Kidney tubule cell (primary cell): ENCODE measurements at regions not wholly inside any gene's neighbourhood (a gene's known extent, or its start where the extent isn't known, plus 50 kb on each side); places are given as distances from the start of the nearest gene placed in this dataset.
"Not testable (repeated sequence)": the region's sequence is repeated elsewhere in the genome, so short reads cannot be mapped to it uniquely, and the experiment has no call there.

Source experiments
- DNase-seq: peaks from one replicate; pipeline ENCODE4 v3.0.0-alpha.2; 2018; ENCODE audit warnings: low spot score

DNA sequence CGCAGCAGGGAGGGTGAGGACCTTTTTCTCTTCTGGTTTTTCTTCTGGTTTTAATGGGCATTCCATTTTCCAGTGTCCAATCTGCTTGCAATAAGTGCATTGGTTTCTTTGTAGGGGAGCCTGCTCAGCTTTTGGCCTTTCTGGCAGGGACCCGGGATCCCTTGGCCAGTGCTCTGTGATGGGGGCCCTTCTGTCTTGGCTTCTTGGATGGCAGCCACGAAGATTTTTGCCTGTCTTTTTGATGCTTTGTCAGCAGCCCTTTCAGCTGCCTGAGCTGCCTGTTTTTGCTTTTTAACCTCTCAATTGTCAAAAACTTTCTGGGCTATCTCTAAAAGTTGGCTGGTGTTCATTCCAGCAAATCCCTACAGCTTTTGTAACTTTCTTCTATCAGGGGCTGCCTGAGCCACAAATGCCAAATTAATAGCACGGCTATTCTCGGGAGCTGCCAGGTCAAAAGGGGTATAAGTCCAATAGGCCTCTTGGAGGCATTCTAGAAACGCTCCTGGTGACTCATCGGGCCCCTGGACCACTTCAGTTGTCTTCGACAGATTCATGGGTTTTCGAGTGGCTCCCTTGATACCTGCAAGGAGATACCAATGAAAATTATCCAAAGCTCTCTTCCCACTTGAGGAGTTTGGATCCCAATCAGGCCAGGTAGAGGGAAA, 179.9 kb upstream of the MBL2 start:
- DNase-seq: no peak

DNA sequence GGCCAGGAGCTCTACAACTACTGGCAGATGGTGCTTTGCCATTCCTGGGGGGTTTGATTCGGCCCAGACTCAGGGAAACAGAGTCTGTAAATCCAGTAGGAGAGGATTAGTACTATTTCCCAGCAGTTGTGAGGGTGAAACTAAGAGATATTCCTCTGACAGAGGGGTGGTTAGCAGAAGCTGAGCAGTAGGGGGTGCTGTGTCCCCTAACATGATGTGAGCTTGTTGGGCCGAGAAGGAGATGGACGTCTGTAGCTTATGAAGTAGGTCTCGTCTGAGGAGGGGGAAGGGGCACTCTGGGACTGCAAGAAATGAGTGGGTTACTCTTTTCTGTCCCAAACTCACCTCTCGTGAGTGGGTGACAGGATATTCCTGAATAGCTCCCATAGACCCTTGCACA, 179.2 kb upstream of the MBL2 start:
- DNase-seq: peak; percentile 70

- DNase-seq: no peak
Measured at GRCh38 chr10:52950578-52950977, 178.0 kb upstream of the MBL2 start.

DNA sequence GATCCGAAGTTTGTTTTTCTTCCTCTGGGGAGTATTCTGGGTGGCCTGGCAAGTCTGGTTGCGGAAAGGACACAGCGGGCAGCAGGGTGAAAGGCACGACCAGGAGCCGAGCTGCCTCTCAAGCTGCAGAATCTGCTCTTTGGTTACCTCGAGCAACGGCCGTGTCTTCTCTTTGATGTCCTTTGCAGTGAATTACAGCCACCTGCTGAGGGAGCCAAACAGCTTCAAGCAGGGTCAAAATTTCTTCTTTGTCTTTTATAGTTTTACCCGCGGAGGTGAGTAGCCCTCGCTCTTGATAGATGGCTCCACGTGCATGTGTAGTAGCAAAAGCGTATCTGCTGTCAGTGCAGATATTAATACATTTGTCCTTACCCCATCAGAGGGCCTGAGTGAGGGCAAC, 177.3 kb upstream of the MBL2 start:
- DNase-seq: peak; percentile 50

- DNase-seq: no peak
Measured at GRCh38 chr10:52946486-52946885, 173.9 kb upstream of the MBL2 start.

DNA sequence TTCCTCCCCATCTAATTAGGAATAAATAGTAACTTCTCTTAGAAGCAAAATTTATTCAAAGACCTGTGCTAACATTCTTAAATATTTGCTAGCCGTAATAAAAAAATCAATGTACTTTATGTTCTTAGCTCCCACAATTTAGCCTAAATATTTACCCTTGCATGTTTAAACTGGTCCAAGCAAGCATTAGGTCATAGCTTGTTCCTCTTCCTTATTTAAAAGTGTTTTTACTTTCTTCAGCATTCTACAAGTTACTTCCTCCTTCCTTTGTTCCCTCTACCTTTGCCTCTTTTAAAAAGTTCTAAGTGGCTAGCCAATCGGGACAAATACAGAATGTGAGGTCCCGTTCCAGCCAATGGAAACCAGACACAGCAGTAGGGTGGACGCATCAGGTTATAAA, 172.9 kb upstream of the MBL2 start:
- DNase-seq: not testable (repeated sequence)

DNA sequence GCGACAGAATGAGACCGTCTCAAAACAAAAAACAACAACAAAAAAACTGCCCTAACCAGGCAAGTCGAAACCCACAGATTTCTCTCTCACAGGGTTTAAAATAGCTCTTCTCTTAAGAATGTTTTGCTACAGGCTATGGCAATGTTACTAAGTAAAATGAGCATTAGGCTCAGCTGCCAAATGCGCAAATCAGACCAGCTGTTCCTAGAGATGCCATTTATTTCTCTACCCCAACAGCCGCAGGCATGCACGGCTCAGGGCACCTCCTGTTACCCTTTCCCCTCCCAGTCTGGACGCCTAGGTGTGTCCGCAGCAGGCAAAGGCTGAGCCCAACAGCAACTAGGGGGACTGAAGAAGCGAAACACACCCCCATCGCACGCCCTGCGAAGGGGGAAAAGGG, 168.3 kb upstream of the MBL2 start:
- DNase-seq: no peak

- no peak for DNase-seq
Measured at GRCh38 chr10:52939894-52940293, 167.3 kb upstream of the MBL2 start.

DNA sequence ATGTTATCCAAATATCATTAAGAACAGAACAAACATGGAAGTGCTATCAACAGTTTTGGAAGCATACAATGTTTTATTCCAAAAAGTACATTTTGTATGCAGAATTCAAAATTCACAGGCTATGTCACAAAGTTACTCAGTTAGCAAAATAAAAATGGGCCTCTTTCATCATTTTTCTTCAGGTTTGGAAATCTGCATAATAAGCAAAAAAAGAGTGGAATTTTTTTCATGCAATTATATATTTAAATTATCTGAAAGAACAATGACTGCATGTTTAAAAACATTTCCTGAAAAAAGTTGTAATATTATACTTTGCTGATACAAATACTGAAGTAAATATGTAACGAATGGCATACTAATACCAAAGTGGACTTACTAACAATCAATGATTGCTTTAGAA, 161.2 kb upstream of the MBL2 start:
- no peak for DNase-seq

- DNase-seq: no peak
Measured at GRCh38 chr10:52927678-52928077, 155.1 kb upstream of the MBL2 start.

DNA sequence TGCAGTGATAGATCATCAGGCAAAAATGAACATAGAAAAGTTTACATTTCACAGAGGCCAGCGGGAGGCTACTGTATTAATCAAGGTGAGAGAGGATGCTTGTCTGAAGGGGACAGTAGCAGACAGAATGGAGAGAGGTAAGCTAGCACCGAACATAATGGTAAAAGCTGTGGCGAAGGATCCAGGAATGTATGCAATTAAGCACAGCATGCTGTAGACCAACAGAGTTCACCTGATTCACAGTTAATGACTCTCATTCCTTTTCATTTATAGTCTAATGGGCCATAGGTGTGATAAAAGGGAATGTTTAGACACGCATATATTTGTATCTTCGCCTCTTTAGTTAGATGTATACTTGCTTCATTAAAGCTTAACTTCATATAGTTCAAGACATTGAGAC, 150.9 kb upstream of the MBL2 start:
- DNase-seq: no peak

DNA sequence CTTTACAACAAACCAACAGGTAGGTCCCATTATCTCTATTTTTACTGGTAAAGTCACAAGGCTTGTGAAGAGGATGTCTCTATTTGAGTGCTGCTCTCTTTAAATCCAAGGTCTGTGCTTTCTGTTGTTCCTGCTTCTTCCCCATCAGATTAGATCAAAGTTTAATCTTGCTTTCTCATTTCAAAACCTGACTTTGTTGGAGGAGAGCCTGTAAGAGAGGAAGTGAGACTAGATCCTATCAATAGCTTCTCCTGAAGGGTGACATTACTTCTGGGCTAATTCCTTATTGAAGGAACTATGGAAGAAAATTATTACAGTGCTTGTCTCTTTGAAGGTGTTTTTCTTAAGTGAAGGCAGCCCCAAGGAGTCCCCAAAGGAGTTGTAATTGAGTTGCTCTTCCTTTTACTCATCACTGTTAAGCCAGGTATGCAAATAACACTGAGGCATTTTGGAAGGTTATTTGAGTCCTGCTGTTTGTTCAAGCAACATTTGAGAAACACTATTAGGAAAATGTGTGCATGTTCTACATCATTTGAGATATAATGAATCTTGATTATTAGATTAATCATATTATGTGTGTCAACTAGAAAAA, 146.2 kb upstream of the MBL2 start:
- no peak for DNase-seq

- no peak for DNase-seq
Measured at GRCh38 chr10:52915391-52915790, 142.8 kb upstream of the MBL2 start.

DNA sequence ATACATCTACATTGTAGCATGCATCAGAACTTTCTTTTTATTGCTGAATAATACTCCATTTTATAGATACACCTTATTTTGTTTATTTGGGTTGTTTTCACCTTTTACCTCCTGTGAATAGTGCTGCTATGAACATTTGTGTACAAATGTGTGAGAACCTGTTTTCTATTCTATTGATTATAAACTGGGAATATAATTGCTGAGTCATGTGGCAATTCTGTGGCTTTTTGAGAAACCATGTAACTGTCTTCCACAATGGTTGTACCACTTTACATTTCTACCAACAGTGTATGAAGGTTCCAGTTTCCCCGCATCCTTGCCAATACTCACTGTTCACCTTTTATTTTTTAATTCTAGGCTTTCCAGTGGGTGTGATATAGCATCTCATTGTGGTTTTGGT, 138.6 kb upstream of the MBL2 start:
- no peak for DNase-seq

DNA sequence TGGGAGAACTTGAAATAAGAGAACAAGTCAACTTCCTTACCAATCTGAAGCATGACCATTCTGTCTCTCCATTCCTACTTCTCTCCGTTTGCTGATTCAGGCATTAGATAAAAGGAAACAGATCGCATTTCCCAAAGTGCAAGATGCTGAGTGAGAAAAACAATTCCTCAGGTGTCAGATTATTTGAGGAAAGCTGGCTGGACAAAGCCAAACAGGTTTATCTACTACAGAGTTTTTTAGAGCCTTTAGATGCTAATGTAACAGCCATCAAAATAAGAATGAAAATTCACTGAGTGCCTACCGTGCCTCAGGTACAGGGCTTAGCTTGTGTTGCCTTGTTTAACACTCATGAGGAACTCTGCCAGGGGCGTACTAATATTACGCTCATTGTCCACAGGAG, 135.9 kb upstream of the MBL2 start:
- DNase-seq: no peak

- DNase-seq: peak; percentile 95
Measured at GRCh38 chr10:52906046-52906445, 133.5 kb upstream of the MBL2 start.

DNA sequence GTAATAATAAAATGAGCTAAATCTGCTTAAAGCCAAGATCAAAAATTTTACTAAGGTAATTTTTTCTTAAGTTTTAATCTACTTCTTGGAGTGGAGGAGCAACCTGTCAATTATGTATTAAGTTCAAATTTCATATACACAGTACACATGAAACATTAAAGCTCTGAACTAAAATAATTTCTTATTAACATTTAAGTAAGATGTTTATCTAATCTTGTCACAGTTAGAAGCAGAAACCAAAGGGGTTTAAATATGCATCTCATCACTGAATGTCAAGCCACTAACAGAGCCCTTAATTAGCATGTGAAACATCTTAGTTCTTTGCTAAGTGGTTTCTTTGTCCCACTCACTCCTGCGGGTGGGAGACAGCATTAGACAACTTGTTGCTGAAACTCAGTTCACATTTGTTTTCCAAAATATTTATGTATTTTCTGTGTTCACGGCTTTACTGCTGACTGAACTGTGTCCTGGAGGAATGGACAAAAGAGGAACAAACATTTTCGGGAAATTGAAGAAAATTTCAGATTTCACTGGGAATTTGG, 130.9 kb upstream of the MBL2 start:
- no peak for DNase-seq

GRCh38 chr10:52900593-52900992, 128.0 kb upstream of the MBL2 start:
- no peak for DNase-seq

- DNase-seq: no peak
Measured at GRCh38 chr10:52897162-52897561, 124.6 kb upstream of the MBL2 start.

DNA sequence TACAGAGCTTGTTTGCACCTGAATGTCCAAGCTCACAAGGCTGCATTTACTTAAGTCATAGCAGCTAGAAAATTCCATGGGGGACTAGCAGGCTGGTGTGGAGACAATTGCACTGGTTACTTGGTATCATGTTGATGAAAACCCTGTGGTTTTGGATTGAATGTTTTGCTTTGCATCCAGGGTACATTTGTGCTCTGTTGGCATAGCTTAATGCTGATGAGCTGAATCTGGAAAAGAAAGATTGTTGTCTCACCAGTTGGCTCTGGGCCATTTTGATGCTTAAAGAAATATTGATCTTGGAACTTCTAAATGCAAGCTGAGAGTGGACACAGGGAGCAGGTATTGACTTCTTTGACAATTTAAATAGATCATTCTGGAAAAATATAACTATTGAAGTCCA, 122.5 kb upstream of the MBL2 start:
- DNase-seq: peak; percentile 30

DNA sequence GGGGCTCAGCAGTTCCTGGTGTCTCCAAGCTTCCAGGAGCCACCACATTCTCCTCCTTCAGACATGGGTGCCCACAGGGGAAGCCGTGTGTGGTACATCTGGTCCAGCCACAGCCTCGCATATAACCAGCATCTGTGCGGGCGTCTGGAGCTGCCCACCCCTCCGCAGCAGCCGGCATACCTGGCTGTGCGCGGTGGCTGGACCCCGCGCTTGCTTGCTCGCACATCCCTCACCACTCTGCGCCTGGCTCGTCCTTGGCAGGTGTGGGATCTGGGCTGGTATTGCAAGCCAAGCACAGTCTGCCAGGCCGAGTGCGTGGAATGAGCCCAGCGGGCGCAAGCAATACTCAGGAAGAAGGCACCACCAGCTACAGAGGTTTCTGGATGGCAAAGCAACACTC, 117.7 kb upstream of the MBL2 start:
- DNase-seq: no peak

DNA sequence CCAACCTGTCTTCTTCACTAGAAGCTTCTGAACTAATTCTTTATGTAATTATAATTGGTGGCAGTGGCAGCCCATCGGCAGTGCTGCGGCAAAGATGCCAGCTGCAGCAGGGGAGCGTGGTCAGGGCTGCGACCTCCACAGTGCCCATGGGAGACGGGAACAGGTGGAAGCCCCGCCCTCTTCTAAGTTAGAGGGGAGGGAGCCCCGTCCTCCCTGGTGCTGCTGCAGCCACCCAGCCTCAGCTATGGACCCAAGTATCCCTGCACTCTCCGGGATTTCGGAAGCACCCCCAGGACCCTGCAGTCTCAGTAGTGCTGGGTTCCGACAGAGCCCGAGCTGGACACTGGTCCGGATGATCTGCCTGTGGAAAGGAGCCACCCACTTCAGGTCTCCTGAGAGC, 117.0 kb upstream of the MBL2 start:
- DNase-seq: no peak

GRCh38 chr10:52883996-52884871, 111.7 kb upstream of the MBL2 start:
- peak; percentile 93 for DNase-seq
